GDM1 (cell line): ENCODE measurements at regions not wholly inside any gene's neighbourhood (a gene's known extent, or its start where the extent isn't known, plus 50 kb on each side); places are given as distances from the start of the nearest gene placed in this dataset.
"Not testable (repeated sequence)": the region's sequence is repeated elsewhere in the genome, so short reads cannot be mapped to it uniquely, and the experiment has no call there.

Experiments
- DNase-seq: peaks from one replicate; lab custom pipeline; 2025; lab: John Stamatoyannopoulos, UW

DNA sequence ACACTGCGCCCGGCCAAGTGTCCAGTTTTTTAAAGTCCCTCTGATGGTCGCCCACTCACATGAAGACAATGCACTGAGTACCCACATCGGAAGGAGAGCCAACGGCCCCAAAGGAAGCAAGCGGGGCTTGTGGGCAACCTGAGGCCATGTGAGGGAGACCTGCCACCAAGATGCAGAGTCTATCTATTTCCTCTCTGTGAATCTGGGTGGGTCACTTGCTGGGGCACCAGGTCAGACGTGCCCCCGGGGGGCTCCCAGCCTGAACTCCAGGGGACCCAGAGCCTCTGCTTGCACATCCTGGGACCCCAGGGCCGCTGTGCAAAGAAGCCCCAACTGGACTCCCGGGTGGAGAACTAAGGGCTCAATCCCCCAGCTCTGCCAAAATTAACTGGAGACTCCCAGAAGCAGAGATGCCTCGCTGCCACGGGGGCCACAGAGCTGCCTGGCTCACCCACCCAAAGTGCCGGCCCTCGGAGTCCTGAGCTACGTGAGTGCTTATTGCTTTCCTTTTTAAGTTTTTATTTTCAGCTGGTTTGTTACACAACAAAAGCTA lies 106.4 kb downstream of the BRD1 start:
- DNase-seq, result no peak

DNA sequence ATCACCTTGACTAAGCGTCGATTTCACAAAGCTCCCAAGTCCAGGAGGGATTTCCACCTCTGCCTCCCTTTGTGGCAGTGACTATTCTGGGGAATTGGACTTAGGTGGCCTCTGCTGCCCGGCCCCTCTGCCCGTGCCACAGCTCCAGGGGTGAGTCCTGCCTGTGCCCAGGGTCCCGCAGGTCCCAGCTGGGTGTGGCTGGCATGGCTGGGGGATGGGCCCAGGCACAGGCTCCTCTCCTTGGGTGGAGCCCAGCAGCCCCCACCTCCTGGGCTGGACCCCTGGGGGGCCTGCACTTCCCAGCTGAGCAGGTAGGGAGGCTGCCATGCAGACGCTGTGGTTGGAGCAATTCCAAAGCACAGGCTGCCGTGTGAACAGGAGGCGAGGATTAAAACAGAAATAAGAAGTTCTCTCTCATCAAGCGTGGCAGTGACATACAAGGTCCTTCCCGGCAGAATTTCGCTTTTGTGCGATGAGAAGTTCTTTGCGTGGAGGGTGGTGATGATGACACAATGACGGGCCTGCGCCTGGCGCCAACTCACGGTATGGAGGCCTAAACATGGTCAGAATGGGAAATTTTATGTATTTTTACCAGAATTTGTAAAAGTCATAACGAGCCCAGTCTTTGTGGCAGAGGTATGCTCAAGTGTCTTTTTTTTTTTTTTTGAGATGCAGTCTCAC lies 107.3 kb downstream of the BRD1 start:
- DNase-seq, result no peak

DNA sequence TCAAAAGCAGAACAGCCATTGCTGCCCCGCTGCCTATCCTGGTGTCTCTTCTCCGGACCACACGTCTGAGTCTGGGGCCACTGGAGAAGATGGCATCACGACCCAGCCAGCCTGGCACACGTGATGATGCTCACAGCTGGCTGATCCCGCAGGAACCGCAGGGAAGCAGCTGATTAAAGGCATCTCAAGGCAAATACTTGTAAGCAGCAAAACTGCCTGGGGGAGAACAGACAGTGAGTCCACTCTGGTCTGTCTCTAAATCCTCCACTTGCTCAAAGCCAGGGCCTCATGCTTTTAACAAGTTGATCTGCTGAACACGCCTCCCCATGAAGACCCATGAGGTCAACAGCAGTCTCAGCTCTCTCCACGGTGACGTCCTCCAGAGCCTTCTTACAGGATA lies 108.6 kb downstream of the BRD1 start:
- DNase-seq, result no peak

DNA sequence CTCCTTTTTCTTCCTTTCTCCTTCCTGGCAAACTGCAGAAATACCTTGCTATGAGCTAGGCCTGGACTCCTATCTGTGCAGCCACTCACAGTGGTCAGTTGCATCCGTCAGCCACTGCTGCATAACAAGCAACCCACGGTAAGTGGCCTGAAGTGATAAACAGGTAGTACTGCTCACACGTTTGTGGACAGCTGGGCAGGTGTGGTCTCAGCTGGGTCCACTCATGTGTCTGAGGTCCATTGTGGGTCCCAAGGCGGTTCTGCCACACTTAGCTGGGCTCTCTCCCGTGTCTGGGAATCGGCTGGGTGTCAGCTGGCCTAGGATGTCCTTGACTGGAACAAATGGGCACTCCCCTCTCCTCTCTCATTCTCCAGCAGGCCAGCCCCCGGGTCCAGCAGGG lies 109.3 kb downstream of the BRD1 start:
- DNase-seq, result no peak

DNA sequence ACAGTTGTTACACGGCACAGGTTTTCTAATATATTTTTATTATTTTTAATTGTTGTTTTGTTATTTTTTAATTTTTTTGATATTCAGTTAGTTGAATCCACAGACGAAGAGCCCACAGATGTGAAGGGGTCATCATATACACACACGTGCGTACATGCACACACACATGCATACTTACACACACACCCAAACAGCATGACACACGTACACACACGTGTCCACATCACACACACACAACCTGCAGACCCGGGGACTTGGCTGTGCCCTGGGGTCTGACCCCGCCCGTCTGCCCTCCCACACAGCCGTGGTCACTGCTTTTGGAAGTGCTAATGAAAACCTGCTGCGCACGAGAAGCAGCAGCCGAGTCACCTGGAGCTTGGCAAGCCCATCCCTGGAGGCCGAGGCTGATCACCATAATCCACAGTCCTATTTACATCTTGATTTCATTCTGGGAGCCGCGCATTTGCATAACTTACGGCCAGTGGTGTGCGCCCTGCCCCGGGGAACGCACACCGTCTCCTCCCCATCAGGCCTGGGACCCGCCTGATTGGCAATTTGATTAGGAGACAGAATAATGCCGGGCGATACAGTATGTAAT lies 110.3 kb downstream of the BRD1 start:
- no peak for DNase-seq

DNA sequence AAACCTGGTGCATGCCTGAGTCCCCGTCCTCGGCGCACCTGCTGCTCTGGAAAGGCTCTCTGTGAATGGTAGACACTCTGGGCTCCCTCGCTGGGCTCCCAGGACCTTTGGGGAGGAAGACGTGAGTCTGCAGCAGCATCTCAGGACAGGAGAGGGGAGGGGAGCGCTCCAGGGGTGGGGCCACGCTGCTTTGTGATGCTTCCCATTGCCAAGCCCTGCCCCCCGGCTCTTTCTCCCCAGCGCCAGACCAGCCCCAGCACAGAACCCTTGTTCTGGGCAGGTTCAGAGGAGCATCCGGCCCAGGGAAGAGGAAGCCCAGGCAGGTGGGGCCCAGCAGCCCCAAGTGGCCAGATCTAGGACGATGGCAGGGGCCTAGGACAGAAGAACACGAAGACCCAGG lies 111.2 kb downstream of the BRD1 start:
- no peak for DNase-seq

DNA sequence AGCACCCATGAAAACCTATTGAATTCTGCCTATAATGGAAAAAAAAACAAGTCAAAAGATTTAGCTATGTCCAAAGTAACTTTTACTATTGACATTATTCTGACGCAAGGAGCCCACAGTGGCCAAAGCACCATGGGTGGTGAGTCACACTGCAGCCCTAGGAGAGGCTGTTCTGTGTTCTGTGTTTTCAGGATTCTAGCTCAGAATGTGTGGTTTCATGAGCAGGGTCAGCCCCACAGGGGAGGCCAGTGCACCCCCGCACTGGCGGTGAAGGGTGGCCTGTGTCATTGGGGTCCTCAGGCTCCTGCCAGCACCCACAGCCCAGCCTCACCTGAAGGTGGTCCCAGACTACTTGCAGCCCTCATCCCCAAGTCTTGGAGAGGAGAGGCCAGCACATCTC lies 112.2 kb downstream of the BRD1 start:
- DNase-seq, result no peak

DNA sequence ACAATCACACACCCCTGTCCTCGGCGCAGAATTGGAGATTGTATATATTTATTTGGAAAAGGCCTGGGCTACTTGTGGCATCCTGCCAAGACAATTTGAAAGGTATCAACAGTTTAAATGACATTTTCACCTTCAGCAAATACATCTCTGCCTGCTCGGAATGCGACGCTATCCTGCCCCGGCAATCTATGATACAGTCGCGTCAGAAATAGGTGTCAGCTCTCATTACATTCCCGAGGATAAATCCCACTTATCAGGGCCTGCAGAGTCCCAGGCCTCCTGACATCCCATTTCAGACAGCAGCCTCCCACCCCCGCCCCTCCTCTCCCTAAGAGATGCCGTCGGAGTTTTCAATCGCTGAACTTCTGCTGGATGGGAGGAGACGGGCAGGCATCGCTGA lies 114.7 kb downstream of the BRD1 start:
- DNase-seq, result no peak

DNA sequence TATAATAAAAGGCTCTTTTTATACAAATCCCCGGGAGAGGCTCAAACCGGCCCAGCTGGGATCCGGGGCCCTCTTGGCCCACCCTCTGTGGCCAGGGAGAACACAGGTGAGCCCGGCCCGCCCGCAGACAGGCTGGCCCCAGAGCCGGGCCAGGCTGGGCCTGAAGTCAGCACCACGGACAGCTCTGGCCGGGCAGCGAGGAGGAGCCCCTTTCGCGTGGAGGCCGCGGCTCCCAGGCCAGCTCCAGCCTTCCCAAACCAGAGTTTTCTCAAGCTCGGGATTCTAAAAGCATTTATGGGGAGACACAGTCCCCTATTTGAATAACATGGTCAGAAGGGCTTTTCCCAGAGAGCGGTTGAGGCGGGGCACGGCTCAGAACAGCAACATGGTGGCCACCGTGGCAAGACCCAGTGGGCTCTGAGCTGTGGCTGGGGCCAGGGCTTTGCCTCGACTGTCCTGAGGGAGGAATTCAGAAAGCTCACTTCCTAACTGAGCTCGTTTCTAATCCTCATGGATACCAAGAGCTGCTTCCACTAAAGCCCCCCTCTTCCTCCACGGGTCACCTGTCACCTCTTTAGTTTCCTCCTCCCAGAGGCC lies 115.4 kb downstream of the BRD1 start:
- no peak for DNase-seq

DNA sequence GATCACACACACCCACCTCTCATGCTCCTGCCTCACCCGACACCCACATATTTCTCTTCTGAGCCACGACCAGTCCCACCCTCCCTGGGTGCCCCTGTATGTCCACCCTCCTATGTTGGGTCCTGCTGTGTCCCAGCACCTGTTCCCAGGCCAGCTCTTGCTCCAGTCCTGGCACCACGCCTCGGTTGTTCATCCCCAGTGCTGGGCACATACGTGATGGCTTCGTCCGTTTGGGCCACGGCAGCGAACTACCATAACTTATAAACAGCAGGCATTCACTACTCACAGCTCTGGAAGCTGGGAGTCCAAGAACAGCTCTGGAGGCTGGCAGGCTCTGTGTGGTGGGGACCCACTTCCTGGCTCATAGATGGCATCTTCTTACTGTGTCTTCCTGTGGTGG lies 116.9 kb downstream of the BRD1 start:
- no peak for DNase-seq

DNA sequence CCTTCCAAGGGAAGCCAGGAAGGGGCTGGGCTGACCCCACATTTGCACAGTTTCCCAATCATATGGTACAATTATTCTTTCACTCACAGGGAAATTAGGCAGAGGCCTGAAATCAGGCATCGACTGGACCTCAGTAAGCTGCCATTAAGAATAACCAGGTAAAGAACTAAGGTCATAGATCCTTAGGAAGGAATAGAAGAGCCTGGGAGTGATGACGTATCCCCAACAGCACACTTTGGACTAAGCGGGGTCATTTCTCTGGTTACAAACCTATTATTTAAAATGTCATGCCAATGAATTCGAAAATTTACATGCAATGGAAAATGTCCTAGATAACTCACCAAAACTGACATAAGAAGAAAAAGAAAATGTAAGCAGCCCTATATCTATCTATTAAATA lies 118.2 kb downstream of the BRD1 start:
- no peak for DNase-seq

DNA sequence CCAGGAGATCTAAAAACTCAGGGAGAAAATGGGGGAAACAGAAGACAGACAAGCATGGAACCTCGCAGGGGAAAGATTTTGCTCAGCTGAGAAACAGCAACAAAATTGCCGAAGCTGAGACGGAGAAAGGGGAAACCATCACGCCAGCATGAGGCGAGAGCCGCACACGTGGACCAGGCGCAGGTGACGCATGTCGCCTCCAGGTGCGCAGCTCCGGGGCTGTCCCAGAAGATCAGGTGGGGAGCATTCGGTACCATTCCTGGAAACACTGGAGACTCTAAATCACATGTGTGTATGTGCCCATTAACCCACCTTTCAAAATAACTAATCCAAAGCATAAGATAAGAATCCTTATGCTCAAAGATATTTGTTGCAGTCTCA lies 121.7 kb downstream of the BRD1 start:
- DNase-seq, result no peak

DNA sequence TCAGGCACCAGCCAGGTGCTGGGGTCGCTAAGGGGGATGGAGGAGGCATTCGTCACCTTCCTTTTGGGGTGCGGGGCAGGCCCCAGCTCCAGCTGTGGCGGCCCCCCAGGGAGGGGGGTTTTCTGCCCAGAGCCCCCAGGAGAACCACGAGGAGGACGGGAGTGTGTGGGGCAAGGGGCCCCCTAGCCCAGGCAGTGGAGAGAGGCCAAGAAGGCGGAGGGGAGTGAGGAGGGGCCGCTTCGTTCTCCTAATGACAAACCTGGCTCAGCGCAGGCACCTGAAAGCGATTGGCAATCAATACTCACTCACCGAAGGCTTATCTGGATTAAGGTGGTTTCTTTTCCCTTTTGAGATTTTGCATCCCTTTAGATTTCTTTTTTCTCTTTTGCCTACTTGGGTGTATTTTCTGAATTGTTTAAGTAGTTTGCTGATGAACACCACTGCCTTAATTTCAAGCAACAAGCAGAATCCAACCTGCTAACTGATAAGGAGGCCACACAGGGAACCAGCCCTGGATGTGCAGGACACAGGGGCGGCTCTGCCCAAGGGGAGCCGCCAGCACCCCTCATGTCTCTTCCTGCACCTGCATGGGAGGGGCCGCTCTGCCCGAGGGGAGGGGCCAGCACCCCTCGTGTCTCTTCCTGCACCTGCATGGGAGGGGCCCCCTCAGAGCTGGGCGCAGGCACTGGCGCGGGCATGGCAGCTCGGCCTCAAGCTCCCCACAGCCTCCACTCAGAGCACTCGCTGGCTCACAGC lies 122.3 kb downstream of the BRD1 start:
- no peak for DNase-seq

DNA sequence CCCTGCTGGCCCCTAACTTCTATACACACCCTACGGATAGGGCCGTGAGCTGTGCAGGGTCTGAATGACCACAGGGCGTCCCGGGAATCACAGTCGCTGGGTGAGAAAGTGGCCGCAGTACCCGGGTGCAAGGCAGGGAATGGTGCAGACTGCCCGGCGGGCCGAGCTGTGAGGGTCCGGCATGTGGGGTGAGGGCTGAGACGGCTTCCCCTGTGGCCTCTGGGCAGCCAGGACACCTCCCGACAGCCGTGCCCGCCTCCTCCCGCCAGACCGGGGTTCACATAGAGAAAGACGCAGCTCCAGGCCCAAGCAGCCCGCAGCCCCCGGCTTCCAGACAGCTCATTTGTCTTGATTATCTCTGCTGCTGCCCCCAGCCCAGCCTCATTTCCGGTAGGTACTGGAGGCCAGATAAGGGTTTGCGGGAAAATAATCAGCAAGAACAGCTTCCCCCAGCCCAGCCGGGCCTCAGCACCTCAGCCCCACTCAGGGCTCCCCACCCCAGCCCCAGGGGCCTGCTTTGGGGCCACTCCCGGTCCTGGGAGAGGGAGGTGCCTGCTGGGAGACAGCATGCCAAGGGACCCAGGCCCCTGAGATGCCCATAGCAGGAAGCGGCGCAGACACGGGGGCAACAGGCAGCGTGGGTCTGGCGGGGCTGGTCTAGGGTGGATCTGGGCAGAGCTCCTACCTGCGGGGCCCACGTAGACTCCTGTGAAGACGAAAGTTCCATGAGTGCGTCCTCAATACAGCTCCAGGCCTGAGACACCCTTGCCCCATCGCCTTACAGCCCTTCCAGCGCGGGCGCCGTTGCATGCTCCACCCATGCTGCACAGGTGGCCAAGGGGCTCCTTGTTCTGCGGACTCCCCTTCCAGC lies 123.1 kb downstream of the BRD1 start:
- no peak for DNase-seq

DNA sequence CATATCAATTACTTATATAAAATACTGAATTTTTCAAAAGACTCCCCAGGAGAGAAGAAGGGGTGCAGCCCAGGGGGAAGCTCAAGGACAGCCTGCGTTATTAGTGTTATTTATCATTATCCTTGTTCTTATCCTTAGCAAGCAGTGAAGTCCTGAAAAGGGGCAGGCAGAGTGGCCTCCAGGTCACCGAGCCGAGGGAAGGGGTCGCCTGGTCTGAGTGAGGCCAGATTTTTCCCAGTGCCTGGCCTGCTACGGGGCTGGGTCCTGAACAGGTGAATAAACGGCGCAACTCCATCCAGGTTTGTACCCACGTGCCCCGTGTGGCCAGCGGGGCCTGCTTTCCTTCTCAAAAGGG lies 123.7 kb downstream of the BRD1 start:
- DNase-seq, result no peak

DNA sequence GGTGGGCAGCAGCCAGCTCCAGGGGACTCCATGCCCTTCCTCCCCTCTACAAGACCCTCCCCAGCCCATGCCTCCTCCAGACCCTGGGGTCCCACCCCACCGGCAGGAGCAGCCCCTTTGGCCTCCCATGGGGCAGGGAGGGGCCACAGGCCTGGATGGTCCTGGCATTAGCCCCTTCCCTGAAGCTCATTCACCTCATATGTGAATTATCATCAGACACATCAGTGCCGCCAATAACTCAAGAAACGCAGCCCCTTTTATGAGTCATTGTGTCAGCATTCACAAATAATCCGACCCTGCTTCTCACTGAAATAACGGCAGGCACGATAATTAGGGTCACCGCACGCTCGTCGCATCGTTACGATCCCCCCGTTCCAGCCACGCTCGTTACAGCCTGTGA lies 124.2 kb downstream of the BRD1 start:
- DNase-seq, result no peak

DNA sequence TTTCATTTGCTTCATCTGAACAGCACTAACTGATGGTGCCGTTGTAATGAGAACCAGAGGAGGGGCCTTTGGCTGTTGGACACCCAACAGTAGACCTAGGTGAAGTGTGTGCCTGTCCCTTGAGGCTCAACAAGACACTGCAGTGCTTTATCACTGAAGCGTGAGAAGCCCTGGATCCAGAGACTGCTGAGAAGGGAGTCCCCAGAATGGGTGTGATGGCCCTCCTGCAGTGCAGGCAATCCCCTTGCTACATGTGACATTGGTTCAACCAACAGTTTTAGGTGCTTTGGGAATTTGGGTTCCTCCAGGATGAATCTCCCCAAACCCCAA lies 125.6 kb downstream of the BRD1 start:
- no peak for DNase-seq

DNA sequence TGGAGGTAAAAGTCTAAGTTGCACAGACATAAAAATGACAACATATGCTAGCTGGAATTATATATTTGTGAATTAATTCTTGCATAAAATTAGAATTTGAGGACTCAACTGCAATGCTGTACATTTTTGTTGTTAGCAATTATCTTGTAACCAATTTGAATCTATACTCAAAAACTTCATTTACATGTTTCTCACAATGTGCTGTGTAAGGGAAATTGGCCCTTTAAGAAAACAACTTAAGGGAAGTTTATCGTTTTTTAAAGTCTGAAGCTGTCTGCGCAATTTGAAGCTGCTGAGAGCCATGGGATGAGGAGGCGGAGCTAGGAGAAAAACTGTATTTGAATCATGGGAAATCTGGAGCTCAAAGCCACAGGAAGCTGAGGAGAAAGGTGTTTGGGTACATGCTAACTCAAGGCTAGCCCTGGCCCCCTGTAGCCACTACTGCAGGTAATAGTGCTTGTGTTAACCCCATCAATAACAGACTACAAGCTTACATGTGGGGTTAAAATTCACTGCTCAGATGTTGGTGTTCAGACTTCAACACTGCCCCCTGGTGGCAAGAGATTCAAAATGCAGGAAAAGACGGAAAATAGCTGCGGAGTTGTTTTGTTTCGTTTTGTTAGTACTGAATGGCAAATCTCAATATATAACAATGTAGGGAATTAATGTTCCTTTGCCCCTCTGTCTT lies 126.1 kb downstream of the BRD1 start:
- no peak for DNase-seq

DNA sequence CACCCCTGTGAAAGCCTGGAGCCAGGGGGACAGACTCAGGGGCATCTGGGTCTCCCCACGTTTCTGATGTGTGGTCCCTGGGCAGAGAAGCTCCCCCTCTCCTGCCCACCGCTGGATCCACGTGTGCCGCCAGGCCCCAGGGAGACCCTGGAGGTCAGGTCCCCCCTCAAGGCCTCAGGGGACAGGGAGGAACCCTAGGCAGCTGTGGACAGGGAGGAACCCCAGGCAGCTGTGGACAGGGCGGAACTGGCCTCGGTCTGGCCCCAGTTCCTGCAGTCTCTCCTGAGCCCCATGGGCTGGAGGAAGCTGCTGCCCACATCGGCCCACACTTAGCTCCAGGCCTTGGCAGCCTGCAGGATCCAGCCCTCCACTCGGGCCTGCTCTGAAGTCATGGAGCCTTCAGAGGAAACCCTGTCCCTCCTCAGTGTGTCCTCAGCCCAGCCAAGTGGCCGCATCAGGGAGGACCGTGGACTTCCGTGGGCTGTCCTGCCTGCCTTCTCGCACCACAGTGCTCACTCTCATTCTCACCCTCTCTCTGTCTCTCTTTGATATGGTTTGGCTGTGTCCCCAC lies 127.7 kb downstream of the BRD1 start:
- no peak for DNase-seq

DNA sequence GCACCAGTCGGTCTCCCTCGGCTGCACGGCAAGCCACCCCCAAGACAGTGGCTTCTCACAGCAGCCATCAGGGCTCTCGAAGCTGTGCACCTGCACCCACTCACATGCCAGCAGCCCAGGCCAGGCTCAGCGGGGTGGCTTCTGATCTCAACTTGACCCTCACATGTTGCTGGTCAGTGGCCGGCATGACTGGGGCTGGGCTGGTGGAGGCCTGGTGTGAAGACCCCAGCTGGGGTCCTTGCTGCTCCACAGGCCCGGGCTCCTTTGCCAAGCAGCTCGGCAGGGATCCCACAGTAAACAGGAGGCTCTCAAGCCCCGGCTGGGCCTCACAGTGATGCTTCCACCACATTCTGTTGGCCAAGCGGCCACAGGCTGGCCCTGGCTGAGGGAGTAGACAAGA lies 128.2 kb downstream of the BRD1 start:
- no peak for DNase-seq

DNA sequence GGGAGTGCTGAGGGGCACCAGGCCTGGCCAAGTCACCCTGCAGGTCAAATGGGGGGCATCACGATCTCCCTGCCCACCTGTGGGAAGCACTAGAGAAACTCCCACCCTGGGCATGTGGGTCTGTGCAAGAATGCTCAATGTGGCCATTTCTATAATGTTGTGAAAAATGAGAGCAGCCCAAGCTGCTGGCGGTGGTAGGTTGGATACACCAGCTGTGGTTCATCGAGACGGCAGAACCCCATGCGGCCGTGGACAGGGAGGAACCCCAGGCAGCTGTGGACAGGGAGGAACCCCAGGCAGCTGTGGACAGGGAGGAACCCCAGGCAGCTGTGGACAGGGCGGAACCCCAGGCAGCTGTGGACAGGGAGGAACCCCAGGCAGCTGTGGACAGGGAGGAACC lies 129.1 kb downstream of the BRD1 start:
- not testable (repeated sequence) for DNase-seq
